ENCODE measurements at regions not wholly inside any gene's neighbourhood (a gene's known extent, or its start where the extent isn't known, plus 50 kb on each side); places are given as distances from the start of the nearest gene placed in this dataset.
A peak's percentile ranks its signal among the peaks of the same experiment; 100 is the strongest.

DNA sequence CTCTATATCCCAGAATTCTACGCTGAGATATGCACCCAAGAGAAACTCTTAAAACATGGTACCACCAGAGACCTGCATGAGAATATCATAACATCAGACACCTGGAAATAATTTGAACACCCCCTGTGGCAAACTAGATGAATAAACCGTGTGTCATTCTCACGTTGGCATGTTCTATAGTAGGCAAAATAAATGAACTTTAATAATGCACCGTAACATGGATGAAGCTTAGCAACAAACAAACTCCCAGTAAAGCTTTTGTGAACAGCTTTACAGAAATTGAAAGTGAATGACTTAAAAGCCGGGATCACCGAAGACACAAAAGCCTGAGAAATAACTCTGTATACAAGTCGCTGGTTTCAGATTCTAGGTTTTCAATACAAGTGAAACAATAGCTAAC lies 1166.8 kb upstream of the CITED2 start:
- H3K4me1 ChIP-seq, result peaks cover 0 to 13% of the 10 kb centered on the region in 2 donors
- no peak overlapping the region for H3K27ac ChIP-seq
- H3K27me3 ChIP-seq, result no peaks in the 10 kb centered on the region
- H3K9me3 ChIP-seq, result peaks cover 0 to under 1% of the 10 kb centered on the region in 2 donors
- H3K4me3 ChIP-seq, result no peak overlapping the region
- DNase-seq (ENCODE audit: low spot score), result no peak
- TF ChIP-seq, protein P1, sequence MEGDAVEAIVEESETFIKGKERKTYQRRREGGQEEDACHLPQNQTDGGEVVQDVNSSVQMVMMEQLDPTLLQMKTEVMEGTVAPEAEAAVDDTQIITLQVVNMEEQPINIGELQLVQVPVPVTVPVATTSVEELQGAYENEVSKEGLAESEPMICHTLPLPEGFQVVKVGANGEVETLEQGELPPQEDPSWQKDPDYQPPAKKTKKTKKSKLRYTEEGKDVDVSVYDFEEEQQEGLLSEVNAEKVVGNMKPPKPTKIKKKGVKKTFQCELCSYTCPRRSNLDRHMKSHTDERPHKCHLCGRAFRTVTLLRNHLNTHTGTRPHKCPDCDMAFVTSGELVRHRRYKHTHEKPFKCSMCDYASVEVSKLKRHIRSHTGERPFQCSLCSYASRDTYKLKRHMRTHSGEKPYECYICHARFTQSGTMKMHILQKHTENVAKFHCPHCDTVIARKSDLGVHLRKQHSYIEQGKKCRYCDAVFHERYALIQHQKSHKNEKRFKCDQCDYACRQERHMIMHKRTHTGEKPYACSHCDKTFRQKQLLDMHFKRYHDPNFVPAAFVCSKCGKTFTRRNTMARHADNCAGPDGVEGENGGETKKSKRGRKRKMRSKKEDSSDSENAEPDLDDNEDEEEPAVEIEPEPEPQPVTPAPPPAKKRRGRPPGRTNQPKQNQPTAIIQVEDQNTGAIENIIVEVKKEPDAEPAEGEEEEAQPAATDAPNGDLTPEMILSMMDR (IDR thresholded peaks at IDR 0.05), result no peak
- no peaks in the 10 kb centered on the region for H3K36me3 ChIP-seq

DNA sequence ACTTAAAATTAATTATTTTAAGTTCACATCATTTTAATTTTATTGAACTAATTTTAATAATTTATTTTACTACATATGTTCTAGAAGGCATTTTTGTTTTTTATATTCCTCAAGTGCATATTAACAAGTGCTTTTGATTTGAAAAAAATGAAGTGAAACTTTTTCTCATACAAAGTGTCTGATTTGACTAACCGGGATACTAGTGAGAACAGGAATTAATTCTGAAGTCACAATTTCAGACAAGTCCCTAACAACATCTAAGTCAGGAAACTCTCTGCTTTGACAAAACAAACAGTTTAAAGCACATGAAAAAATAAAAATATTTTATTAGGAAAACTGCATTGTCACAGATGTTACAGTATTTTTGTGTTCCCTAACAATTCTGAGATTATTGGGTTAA lies 1166.3 kb upstream of the CITED2 start:
- Histone ChIP-seq H3K4me3 (no peak overlapping the region), H3K36me3 (no peaks in the 10 kb centered on the region), H3K27ac (no peak overlapping the region), H3K9me3 (peaks cover 3 to 5% of the 10 kb centered on the region in 2 donors), H3K27me3 (no peaks in the 10 kb centered on the region), H3K4me1 (peaks cover 0 to 13% of the 10 kb centered on the region in 2 donors)
- DNase-seq (ENCODE audit: low spot score), result no peak
- TF ChIP-seq, protein P1 (IDR thresholded peaks at IDR 0.05), result no peak

DNA sequence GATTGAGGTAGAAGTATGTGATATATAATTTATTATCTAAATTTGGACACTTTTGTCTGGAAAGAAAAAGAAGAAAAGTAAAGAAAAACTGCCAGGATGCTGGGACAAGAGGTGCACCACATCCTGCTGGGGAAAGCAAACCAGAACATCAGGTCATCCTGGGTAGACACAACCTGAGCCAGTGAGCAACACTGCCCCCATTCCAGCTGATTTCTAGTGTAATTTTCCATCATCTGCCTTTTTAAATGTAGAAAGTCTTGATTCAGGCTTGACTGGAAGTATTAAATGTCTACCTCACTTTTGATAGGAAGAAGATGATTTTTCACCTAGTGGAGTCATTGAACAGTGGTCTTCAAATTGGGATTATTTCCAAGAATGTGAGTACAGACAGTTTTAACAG lies 1164.5 kb upstream of the CITED2 start:
- TF ChIP-seq, protein P1 (IDR thresholded peaks at IDR 0.05), result peak in 1 of 2 donors; percentile 18
- H3K4me3 ChIP-seq, result no peak overlapping the region
- H3K4me1 ChIP-seq, result peaks cover 0 to 13% of the 10 kb centered on the region in 2 donors
- peaks cover 3 to 22% of the 10 kb centered on the region in 2 donors for H3K9me3 ChIP-seq
- no peaks in the 10 kb centered on the region for H3K27me3 ChIP-seq
- H3K27ac ChIP-seq, result peak overlapping the region in 1 of 2 donors; percentile 81
- no peak for DNase-seq (ENCODE audit: low spot score)
- no peaks in the 10 kb centered on the region for H3K36me3 ChIP-seq

DNA sequence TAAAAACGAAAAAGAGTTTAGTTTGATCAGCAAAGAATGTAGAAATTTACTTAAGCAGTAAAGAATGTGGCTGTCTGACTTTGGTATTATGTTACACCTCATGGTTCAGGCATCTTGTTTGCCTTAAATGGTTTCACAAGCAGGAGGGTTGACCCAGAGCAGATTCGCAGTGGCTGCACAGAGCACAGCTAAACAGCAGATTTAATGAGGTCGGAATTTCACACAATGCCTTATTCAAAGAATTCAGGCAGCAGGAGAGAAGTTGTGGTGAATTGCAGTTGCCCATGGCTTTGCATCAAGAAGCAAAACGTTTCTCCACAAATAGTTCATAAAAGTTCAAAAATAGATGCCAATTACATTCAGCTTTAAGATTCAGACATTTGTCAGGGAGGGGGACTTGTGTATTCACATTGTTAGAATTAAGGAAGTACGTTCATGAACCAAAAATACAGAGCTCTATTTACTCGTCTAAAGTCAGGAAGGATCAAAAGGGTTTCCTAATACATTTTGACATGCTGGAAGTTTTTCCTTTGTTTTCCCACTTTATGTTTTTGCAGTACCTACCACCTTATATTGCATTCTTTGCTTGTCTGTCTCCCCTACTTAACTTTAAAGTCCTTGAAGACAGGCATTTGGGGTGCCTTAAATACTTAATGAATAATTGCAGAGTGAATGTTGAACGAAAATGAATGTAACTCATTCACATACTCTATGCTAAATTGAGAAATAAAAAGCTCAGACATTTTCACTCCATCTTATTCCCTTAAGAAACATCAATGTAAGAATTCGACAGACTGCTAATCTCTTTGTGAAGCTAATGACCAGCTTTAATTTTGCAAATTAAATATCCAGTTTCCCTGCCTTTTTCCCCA lies 1163.6 kb upstream of the CITED2 start:
- no peaks in the 10 kb centered on the region for H3K27me3 ChIP-seq
- H3K4me1 ChIP-seq, result peaks cover 0 to 13% of the 10 kb centered on the region in 2 donors
- no peaks in the 10 kb centered on the region for H3K36me3 ChIP-seq
- H3K4me3 ChIP-seq, result no peak overlapping the region
- peak; percentile 62 for DNase-seq (ENCODE audit: low spot score)
- peak overlapping the region; percentile 43 to 81 for H3K27ac ChIP-seq
- H3K9me3 ChIP-seq, result peaks cover 3 to 28% of the 10 kb centered on the region in 2 donors
- TF ChIP-seq, protein P1 (IDR thresholded peaks at IDR 0.05), result no peak

DNA sequence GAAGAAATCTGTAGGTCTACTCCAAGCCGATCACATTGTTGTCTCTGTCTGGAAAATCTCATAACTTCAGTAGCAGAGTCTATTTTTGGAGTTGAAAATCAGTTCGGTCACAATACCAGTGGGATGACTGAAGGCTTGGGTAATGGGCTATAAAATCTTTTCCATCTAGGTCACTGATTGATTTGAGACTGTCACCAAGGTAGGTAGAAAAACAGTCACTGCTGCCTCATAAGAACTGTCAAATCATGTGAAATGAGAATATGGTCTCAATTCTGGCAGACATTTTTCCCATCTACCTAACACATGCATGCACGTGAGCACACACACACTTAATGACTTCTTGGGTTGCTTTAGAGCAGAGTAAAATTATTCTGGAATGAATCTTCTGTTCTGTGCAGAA lies 1162.8 kb upstream of the CITED2 start:
- Histone ChIP-seq H3K36me3 (no peaks in the 10 kb centered on the region), H3K27ac (peak overlapping the region; percentile 43 to 81), H3K27me3 (no peaks in the 10 kb centered on the region), H3K4me1 (peaks cover 0 to 13% of the 10 kb centered on the region in 2 donors), H3K4me3 (no peak overlapping the region), H3K9me3 (peaks cover 3 to 28% of the 10 kb centered on the region in 2 donors)
- DNase-seq (ENCODE audit: low spot score), result no peak
- TF ChIP-seq, protein P1 (IDR thresholded peaks at IDR 0.05), result no peak

All from right atrium auricular region (tissue), 2 donors.